H9 (cell line): ENCODE measurements at regions not wholly inside any gene's neighbourhood (a gene's known extent, or its start where the extent isn't known, plus 50 kb on each side); places are given as distances from the start of the nearest gene placed in this dataset.
"Not testable (repeated sequence)": the region's sequence is repeated elsewhere in the genome, so short reads cannot be mapped to it uniquely, and the experiment has no call there.

Source experiments
- DNase-seq: peaks from one replicate; pipeline ENCODE4 v3.0.0-alpha.2; 2017
- H2AFZ ChIP-seq: one replicate; pipeline ENCODE4 v1.6.1; 2013; ENCODE audit warnings: mild to moderate bottlenecking, low read length, control low read depth, moderate library complexity
- H2AK5ac ChIP-seq: 2 replicates; pipeline ENCODE4 v1.6.1; 2013; ENCODE audit warnings: low read length, control low read depth, mixed read lengths; ENCODE audit not compliant: insufficient read length
- H2BK120ac ChIP-seq: one replicate; pipeline ENCODE4 v1.6.1; 2013; ENCODE audit warnings: low read depth, mild to moderate bottlenecking, low read length, control low read depth, inconsistent platforms; ENCODE audit not compliant: poor library complexity, severe bottlenecking
- H2BK12ac ChIP-seq: 2 replicates; pipeline ENCODE4 v1.6.1; 2013; ENCODE audit warnings: low read length, control low read depth, mixed read lengths, low read depth; ENCODE audit not compliant: insufficient read length
- H2BK15ac ChIP-seq: 2 replicates; pipeline ENCODE4 v1.6.1; 2013; ENCODE audit warnings: low read depth, low read length, control low read depth
- H2BK20ac ChIP-seq: one replicate; pipeline ENCODE4 v1.6.1; 2013; ENCODE audit warnings: low read depth, mild to moderate bottlenecking, low read length, control low read depth, inconsistent platforms; ENCODE audit not compliant: poor library complexity, severe bottlenecking
- H2BK5ac ChIP-seq: 2 replicates; pipeline ENCODE4 v1.6.1; 2013; ENCODE audit warnings: low read length, control low read depth, mixed read lengths; ENCODE audit not compliant: insufficient read length
- H3K14ac ChIP-seq: 2 replicates; pipeline ENCODE4 v1.6.1; 2013; ENCODE audit warnings: low read length, control low read depth; ENCODE audit not compliant: insufficient read depth
- H3K18ac ChIP-seq: 2 replicates; pipeline ENCODE4 v1.6.1; 2013; ENCODE audit warnings: low read depth, mild to moderate bottlenecking, mixed read lengths, low read length, control low read depth; ENCODE audit not compliant: insufficient read length
- H3K23ac ChIP-seq: 2 replicates; pipeline ENCODE4 v1.6.1; 2013; ENCODE audit warnings: low read length, control low read depth, mixed read lengths, low read depth; ENCODE audit not compliant: insufficient read length
- H3K23me2 ChIP-seq: 2 replicates; pipeline ENCODE4 v1.6.1; 2013; ENCODE audit warnings: low read depth, mild to moderate bottlenecking, mixed read lengths, low read length, control low read depth; ENCODE audit not compliant: insufficient read length, poor library complexity, severe bottlenecking
- H3K27ac ChIP-seq: 2 replicates; pipeline ENCODE4 v1.5.1; 2013; ENCODE audit warnings: low read length, control low read depth, mixed read lengths, low read depth; ENCODE audit not compliant: insufficient read length
- H3K27me3 ChIP-seq: 2 replicates; pipeline ENCODE4 v1.6.1; 2013; ENCODE audit warnings: low read length, control low read depth, inconsistent platforms; ENCODE audit not compliant: insufficient read depth
- H3K4ac ChIP-seq: 2 replicates; pipeline ENCODE4 v1.6.1; 2013; ENCODE audit warnings: low read depth, mild to moderate bottlenecking, control low read depth, inconsistent platforms, low read length, moderate library complexity
- H3K4me1 ChIP-seq: 2 replicates; pipeline ENCODE4 v1.6.1; 2013; ENCODE audit warnings: low read length, control low read depth, inconsistent platforms; ENCODE audit not compliant: insufficient read depth
- H3K4me2 ChIP-seq: 2 replicates; pipeline ENCODE4 v1.6.1; 2013; ENCODE audit warnings: low read length, control low read depth, mixed read lengths; ENCODE audit not compliant: insufficient read length, insufficient read depth
- H3K56ac ChIP-seq: 2 replicates; pipeline ENCODE4 v1.6.1; 2013; ENCODE audit warnings: low read depth, mild to moderate bottlenecking, mixed read lengths, low read length, control low read depth; ENCODE audit not compliant: insufficient read length
- H3K79me1 ChIP-seq: 2 replicates; pipeline ENCODE4 v1.6.1; 2013; ENCODE audit warnings: low read depth, mild to moderate bottlenecking, moderate library complexity, low read length, control low read depth, inconsistent platforms; ENCODE audit not compliant: insufficient read depth, poor library complexity, severe bottlenecking
- H3K79me2 ChIP-seq: 2 replicates; pipeline ENCODE4 v1.6.1; 2013; ENCODE audit warnings: low read length, control low read depth, inconsistent platforms; ENCODE audit not compliant: insufficient read depth
- H3K9ac ChIP-seq: 2 replicates; pipeline ENCODE4 v1.6.1; 2013; ENCODE audit warnings: low read length, control low read depth, mixed read lengths; ENCODE audit not compliant: insufficient read length; ENCODE audit errors: extremely low read depth
- H3K9me3 ChIP-seq: one replicate; pipeline ENCODE4 v1.6.1; 2013; ENCODE audit warnings: low read depth, low read length, inconsistent platforms; ENCODE audit not compliant: control insufficient read depth
- H3T11ph ChIP-seq: one replicate; pipeline ENCODE4 v1.6.1; 2013; ENCODE audit warnings: mild to moderate bottlenecking, low read length, control low read depth, inconsistent platforms
- H4K20me1 ChIP-seq: one replicate; pipeline ENCODE4 v1.6.1; 2013; ENCODE audit not compliant: control insufficient read depth, insufficient read length, insufficient read depth
- H4K5ac ChIP-seq: 2 replicates; pipeline ENCODE4 v1.6.1; 2013; ENCODE audit warnings: low read depth, mild to moderate bottlenecking, mixed read lengths, low read length, control low read depth; ENCODE audit not compliant: insufficient read length
- H4K8ac ChIP-seq: replicated peaks from 2 replicates; pipeline ENCODE4 v1.6.1; 2013; ENCODE audit warnings: low read length, control low read depth, mixed read lengths, low read depth; ENCODE audit not compliant: insufficient read length
- H4K91ac ChIP-seq: 2 replicates; pipeline ENCODE4 v1.6.1; 2013; ENCODE audit warnings: low read depth, mild to moderate bottlenecking, moderate library complexity, mixed read lengths, low read length, control low read depth; ENCODE audit not compliant: insufficient read length
- H3K27ac Mint-ChIP-seq, 3 experiments: 2 replicates in 2 of 3; 3 replicates in 1 of 3; pipeline ENCODE4 v1.8.0; 2020 to 2021; ENCODE audit warnings: mixed read lengths in 3 of 3, mild to moderate bottlenecking in 1 of 3, moderate library complexity in 1 of 3
- H3K27me3 Mint-ChIP-seq: 2 replicates; pipeline ENCODE4 v1.8.0; 2021; ENCODE audit warnings: low read depth, mild to moderate bottlenecking, moderate library complexity, mixed read lengths
- H3K36me3 Mint-ChIP-seq, 3 experiments: 2 replicates in 2 of 3; 3 replicates in 1 of 3; pipeline ENCODE4 v1.8.0; 2020 to 2021; ENCODE audit warnings: low read depth in 3 of 3, mixed read lengths in 3 of 3; ENCODE audit not compliant: insufficient read depth in 1 of 3
- H3K4me1 Mint-ChIP-seq, 2 experiments: 2 replicates each; pipeline ENCODE4 v1.8.0; 2020; ENCODE audit warnings: mixed read lengths in 2 of 2
- H3K4me3 Mint-ChIP-seq, 2 experiments: 2 replicates in 1 of 2; 3 replicates in 1 of 2; pipeline ENCODE4 v1.8.0; 2020 to 2021; ENCODE audit warnings: mild to moderate bottlenecking in 2 of 2, mixed read lengths in 2 of 2, moderate library complexity in 1 of 2
- H3K9me3 Mint-ChIP-seq, 2 experiments: 2 replicates in 1 of 2; 3 replicates in 1 of 2; pipeline ENCODE4 v1.8.0; 2020; ENCODE audit warnings: mild to moderate bottlenecking in 2 of 2, mixed read lengths in 2 of 2, moderate library complexity in 1 of 2
- WGBS: extraction: QIAGEN DNeasy Blood & Tissue Kit; methylation state at CpG from one replicate; pipeline ENCODE4 v1.1.7; 2013; ENCODE audit warnings: missing lambda C conversion rate, low lambda C conversion rate, mixed read lengths; ENCODE audit not compliant: insufficient read length; ENCODE audit errors: extremely low coverage; 5-methylcytosine and 5-hydroxymethylcytosine counted together

GRCh38 chr21:10328646-10329045, 192.7 kb upstream of the TPTE start:
- H2BK5ac ChIP-seq, H2AFZ ChIP-seq, H4K91ac ChIP-seq, H4K20me1 ChIP-seq, H2BK120ac ChIP-seq, H3K4me1 ChIP-seq, H3K9ac ChIP-seq, H3K23ac ChIP-seq, H2AK5ac ChIP-seq, H2BK20ac ChIP-seq, H3K27ac Mint-ChIP-seq, H2BK12ac ChIP-seq, H3K79me2 ChIP-seq, H3K14ac ChIP-seq, H3K27ac ChIP-seq, H3K4me3 Mint-ChIP-seq, H3K56ac ChIP-seq, H3K23me2 ChIP-seq, H3K4me1 Mint-ChIP-seq, H4K8ac ChIP-seq, H3T11ph ChIP-seq, H3K18ac ChIP-seq, H2BK15ac ChIP-seq, H3K4me2 ChIP-seq, H3K27me3 ChIP-seq, H3K79me1 ChIP-seq, H4K5ac ChIP-seq, DNase-seq, H3K4ac ChIP-seq: not testable (repeated sequence)
- Mint-ChIP-seq H3K9me3 (peaks cover 82 to 87% of the 10 kb centered on the region in 2 experiments), H3K36me3 (peaks cover 45 to 68% (median 57%) of the 10 kb centered on the region in 3 experiments), H3K27me3 (peaks cover 15% of the 10 kb centered on the region)
- peaks cover 83% of the 10 kb centered on the region for H3K9me3 ChIP-seq
- WGBS, result no CpG with 5 or more reads among the region's 6 CpGs

DNA sequence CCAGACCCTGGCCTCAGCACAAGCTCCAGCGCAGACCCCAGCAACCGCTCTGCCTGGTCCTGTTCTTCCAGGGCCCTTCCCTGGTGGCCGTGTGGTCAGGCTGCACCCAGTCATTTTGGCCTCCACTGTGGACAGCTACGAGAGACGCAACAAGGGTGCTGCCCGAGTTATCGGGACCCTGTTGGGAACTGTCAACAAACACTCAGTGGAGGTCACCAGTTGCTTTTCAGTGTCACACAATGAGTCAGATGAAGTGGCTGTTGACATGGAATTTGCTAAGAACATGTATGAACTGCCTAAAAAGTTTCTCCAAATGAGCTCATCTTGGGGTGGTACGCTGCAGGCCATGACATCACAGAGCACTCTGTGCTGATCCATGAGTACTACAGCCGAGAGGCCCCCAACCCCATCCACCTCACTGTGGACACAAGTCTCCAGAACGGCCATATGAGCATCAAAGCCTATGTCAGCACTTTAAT, 190.7 kb upstream of the TPTE start:
- H3K56ac ChIP-seq, H2BK20ac ChIP-seq, H3K4me1 ChIP-seq, H3K4me3 Mint-ChIP-seq, H2BK5ac ChIP-seq, H2AK5ac ChIP-seq, H3K79me2 ChIP-seq, H3K27me3 ChIP-seq, H3K14ac ChIP-seq, H2BK120ac ChIP-seq, H4K91ac ChIP-seq, H3K4ac ChIP-seq, H3K4me2 ChIP-seq, H3K27ac ChIP-seq, H3K23me2 ChIP-seq, H2BK12ac ChIP-seq, H3T11ph ChIP-seq, H3K79me1 ChIP-seq, H2BK15ac ChIP-seq, H2AFZ ChIP-seq, H3K23ac ChIP-seq, H4K5ac ChIP-seq, H4K8ac ChIP-seq, H3K4me1 Mint-ChIP-seq, H4K20me1 ChIP-seq, H3K18ac ChIP-seq, H3K27ac Mint-ChIP-seq, H3K9ac ChIP-seq: not testable (repeated sequence)
- peaks cover 90% of the 10 kb centered on the region for H3K9me3 ChIP-seq
- WGBS, result no CpG with 5 or more reads among the region's 10 CpGs
- peaks cover 15% of the 10 kb centered on the region for H3K27me3 Mint-ChIP-seq
- H3K9me3 Mint-ChIP-seq, result peaks cover 82 to 86% of the 10 kb centered on the region in 2 experiments
- H3K36me3 Mint-ChIP-seq, result peaks cover 42 to 68% (median 58%) of the 10 kb centered on the region in 3 experiments
- peak; percentile 37 for DNase-seq
